ENCODE measurements at regions not wholly inside any gene's neighbourhood (a gene's known extent, or its start where the extent isn't known, plus 50 kb on each side); places are given as distances from the start of the nearest gene placed in this dataset.

DNA sequence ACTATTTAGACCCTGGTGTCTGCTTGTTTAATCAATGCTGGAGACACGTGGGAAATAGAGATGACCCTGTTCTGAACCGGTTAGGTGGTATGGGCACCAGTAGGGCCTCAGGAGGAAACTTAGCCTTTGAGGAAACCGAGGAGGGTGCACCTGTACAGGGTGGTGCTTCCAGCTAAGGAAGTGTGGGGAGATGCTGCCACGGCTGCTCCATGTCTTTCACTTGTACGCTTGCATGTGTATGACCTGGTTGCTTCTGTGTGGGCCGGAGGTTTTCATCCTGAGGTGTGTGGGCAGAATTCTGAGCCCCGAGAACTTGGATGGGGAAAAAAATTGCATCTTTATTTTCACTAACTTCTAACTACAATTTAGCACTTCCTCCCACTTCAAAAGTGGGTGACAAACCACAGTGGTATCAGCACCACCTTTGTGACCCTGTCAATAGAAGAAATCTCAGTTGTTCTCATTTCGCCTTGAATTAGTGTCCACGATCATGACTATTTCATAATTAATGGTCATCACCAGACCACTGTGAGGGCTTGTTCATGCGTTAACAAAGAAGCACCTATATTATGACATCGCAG, 99.8 kb upstream of the SPATA31C2 start:
- Histone ChIP-seq H3K9me3 (ENCODE audit: low read length) (no peaks in the 10 kb centered on the region), H2AFZ (ENCODE audit: low read length) (no peak overlapping the region), H3K79me2 (ENCODE audit: low read length) (no peaks in the 10 kb centered on the region), H3K9me2 (replicated peaks; ENCODE audit: low read length) (no peaks in the 10 kb centered on the region), H3K4me2 (ENCODE audit: low read length) (no peak overlapping the region), H4K20me1 (ENCODE audit: low read length) (no peaks in the 10 kb centered on the region), H3K27ac (ENCODE audit: low read length) (no peak overlapping the region), H3K4me3 (ENCODE audit: low read length) (no peak overlapping the region), H3K27me3 (ENCODE audit: low read length) (no peaks in the 10 kb centered on the region), H3K9ac (ENCODE audit: low read length) (no peak overlapping the region), H3K36me3 (ENCODE audit: low read depth, low read length) (no peaks in the 10 kb centered on the region), H3F3A (ENCODE audit: low read length, unreplicated experiment) (no peaks in the 10 kb centered on the region), H3K4me1 (ENCODE audit: insufficient read depth, low read length) (peaks cover 7% of the 10 kb centered on the region; the same call in 1 of the 2 replicates)
- DNase-seq (no peak), ATAC-seq (no peak)
- BruUV-seq (replicated peaks), result no TSS peak
- POLR2A ChIA-PET (ENCODE audit: unreplicated experiment), result no interaction called here
- TF ChIP-seq, protein P1, sequence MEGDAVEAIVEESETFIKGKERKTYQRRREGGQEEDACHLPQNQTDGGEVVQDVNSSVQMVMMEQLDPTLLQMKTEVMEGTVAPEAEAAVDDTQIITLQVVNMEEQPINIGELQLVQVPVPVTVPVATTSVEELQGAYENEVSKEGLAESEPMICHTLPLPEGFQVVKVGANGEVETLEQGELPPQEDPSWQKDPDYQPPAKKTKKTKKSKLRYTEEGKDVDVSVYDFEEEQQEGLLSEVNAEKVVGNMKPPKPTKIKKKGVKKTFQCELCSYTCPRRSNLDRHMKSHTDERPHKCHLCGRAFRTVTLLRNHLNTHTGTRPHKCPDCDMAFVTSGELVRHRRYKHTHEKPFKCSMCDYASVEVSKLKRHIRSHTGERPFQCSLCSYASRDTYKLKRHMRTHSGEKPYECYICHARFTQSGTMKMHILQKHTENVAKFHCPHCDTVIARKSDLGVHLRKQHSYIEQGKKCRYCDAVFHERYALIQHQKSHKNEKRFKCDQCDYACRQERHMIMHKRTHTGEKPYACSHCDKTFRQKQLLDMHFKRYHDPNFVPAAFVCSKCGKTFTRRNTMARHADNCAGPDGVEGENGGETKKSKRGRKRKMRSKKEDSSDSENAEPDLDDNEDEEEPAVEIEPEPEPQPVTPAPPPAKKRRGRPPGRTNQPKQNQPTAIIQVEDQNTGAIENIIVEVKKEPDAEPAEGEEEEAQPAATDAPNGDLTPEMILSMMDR (conservative IDR thresholded peaks at IDR 0.05; ENCODE audit: low read depth, low read length), result no peak
- TF ChIP-seq EZH2 (IDR thresholded peaks at IDR 0.05; ENCODE audit: low read length, unreplicated experiment) (no peak), EZH2phosphoT487 (IDR thresholded peaks at IDR 0.05; ENCODE audit: borderline replicate concordance, low read length) (no peak)
- intact Hi-C loops (cut with micrococcal nuclease), result no loop called here
- CTCF ChIA-PET, result no interaction called here

DNA sequence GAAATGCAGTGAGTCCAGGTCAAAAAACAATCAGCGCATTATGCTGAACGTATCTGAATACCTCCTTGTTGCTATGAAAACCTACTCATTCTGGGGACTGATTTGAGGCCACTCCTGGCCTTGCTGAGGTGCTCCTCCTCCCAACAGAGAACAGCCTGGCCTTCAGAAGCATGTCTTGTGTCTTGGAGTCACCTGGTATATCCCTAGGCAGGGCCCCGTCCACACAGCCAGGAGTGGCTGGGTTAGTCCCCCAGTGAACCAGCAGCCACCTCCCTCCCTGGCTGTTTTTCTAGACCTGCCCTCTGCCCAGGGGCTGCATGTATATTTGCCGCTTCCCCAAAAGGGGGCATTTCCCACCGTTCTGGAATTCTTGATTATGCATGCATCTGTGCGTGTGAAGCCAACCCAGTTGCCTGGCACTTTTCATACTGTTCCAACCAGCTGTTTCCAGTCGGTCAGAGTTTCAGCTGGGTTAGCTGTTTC, 99.2 kb upstream of the SPATA31C2 start:
- Histone ChIP-seq H3K9ac (ENCODE audit: low read length) (no peak overlapping the region), H2AFZ (ENCODE audit: low read length) (no peak overlapping the region), H4K20me1 (ENCODE audit: low read length) (no peaks in the 10 kb centered on the region), H3K9me2 (replicated peaks; ENCODE audit: low read length) (no peaks in the 10 kb centered on the region), H3K4me1 (ENCODE audit: insufficient read depth, low read length) (peaks cover 3% of the 10 kb centered on the region; the same call in 1 of the 2 replicates), H3K27me3 (ENCODE audit: low read length) (no peaks in the 10 kb centered on the region), H3K4me2 (ENCODE audit: low read length) (no peak overlapping the region), H3K79me2 (ENCODE audit: low read length) (no peaks in the 10 kb centered on the region), H3K4me3 (ENCODE audit: low read length) (no peak overlapping the region), H3K9me3 (ENCODE audit: low read length) (no peaks in the 10 kb centered on the region), H3K27ac (ENCODE audit: low read length) (no peak overlapping the region), H3K36me3 (ENCODE audit: low read depth, low read length) (no peaks in the 10 kb centered on the region), H3F3A (ENCODE audit: low read length, unreplicated experiment) (no peaks in the 10 kb centered on the region)
- ATAC-seq (no peak), DNase-seq (no peak)
- CTCF ChIA-PET, result no interaction called here
- TF ChIP-seq, protein P1 (conservative IDR thresholded peaks at IDR 0.05; ENCODE audit: low read depth, low read length), result no peak
- TF ChIP-seq EZH2 (IDR thresholded peaks at IDR 0.05; ENCODE audit: low read length, unreplicated experiment), result no peak
- no peak for TF ChIP-seq EZH2phosphoT487 (IDR thresholded peaks at IDR 0.05; ENCODE audit: borderline replicate concordance, low read length)
- POLR2A ChIA-PET (ENCODE audit: unreplicated experiment), result no interaction called here
- intact Hi-C loops (cut with micrococcal nuclease), result no loop called here
- BruUV-seq (replicated peaks), result no TSS peak
